ENCODE measurements at regions not wholly inside any gene's neighbourhood (a gene's known extent, or its start where the extent isn't known, plus 50 kb on each side); places are given as distances from the start of the nearest gene placed in this dataset.
"Not testable (repeated sequence)": the region's sequence is repeated elsewhere in the genome, so short reads cannot be mapped to it uniquely, and the experiment has no call there.

GRCh38 chr12:125540580-125541204 is 475.5 kb downstream of the AACS start:
- DNase-seq (ENCODE audit: extremely low read depth, low read depth, low spot score), result no peak

GRCh38 chr12:125544960-125545359 is 479.7 kb downstream of the AACS start:
- no peak for DNase-seq (ENCODE audit: extremely low read depth, low read depth, low spot score)

GRCh38 chr12:125549171-125549570 is 483.9 kb downstream of the AACS start:
- no peak for DNase-seq (ENCODE audit: extremely low read depth, low read depth, low spot score)

- no peak for DNase-seq (ENCODE audit: extremely low read depth, low read depth, low spot score)
Measured at GRCh38 chr12:125549836-125550235, 484.6 kb downstream of the AACS start.

- no peak for DNase-seq (ENCODE audit: extremely low read depth, low read depth, low spot score)
Measured at GRCh38 chr12:125552295-125552694, 487.1 kb downstream of the AACS start.

- DNase-seq (ENCODE audit: extremely low read depth, low read depth, low spot score), result not testable (repeated sequence)
Measured at GRCh38 chr12:125561008-125561407, 495.8 kb downstream of the AACS start.

GRCh38 chr12:125564753-125565152 is 499.5 kb downstream of the AACS start:
- DNase-seq (ENCODE audit: extremely low read depth, low read depth, low spot score), result no peak

GRCh38 chr12:125567581-125567980 is 502.3 kb downstream of the AACS start:
- DNase-seq (ENCODE audit: extremely low read depth, low read depth, low spot score), result no peak

- DNase-seq (ENCODE audit: extremely low read depth, low read depth, low spot score), result no peak
Measured at GRCh38 chr12:125568306-125568705, 503.1 kb downstream of the AACS start.

GRCh38 chr12:125573271-125573670 is 508.0 kb downstream of the AACS start:
- DNase-seq (ENCODE audit: extremely low read depth, low read depth, low spot score), result no peak

GRCh38 chr12:125577334-125577733 is 512.1 kb downstream of the AACS start:
- DNase-seq (ENCODE audit: extremely low read depth, low read depth, low spot score), result no peak

- DNase-seq (ENCODE audit: extremely low read depth, low read depth, low spot score), result no peak
Measured at GRCh38 chr12:125579916-125580315, 514.7 kb downstream of the AACS start.

- DNase-seq (ENCODE audit: extremely low read depth, low read depth, low spot score), result no peak
Measured at GRCh38 chr12:125583071-125583470, 517.8 kb downstream of the AACS start.

GRCh38 chr12:125586441-125586840 is 521.2 kb downstream of the AACS start:
- no peak for DNase-seq (ENCODE audit: extremely low read depth, low read depth, low spot score)

GRCh38 chr12:125593269-125593668 is 528.0 kb downstream of the AACS start:
- DNase-seq (ENCODE audit: extremely low read depth, low read depth, low spot score), result no peak

GRCh38 chr12:125604976-125605375 is 539.7 kb downstream of the AACS start:
- DNase-seq (ENCODE audit: extremely low read depth, low read depth, low spot score), result no peak

GRCh38 chr12:125606312-125606711 is 541.1 kb downstream of the AACS start:
- DNase-seq (ENCODE audit: extremely low read depth, low read depth, low spot score), result no peak

- no peak for DNase-seq (ENCODE audit: extremely low read depth, low read depth, low spot score)
Measured at GRCh38 chr12:125610292-125610691, 545.1 kb downstream of the AACS start.

- no peak for DNase-seq (ENCODE audit: extremely low read depth, low read depth, low spot score)
Measured at GRCh38 chr12:125610971-125611370, 545.7 kb downstream of the AACS start.

- no peak for DNase-seq (ENCODE audit: extremely low read depth, low read depth, low spot score)
Measured at GRCh38 chr12:125614058-125614457, 548.8 kb downstream of the AACS start.

GRCh38 chr12:125619723-125620122 is 554.5 kb downstream of the AACS start:
- no peak for DNase-seq (ENCODE audit: extremely low read depth, low read depth, low spot score)

GRCh38 chr12:125633686-125634085 is 568.5 kb downstream of the AACS start:
- no peak for DNase-seq (ENCODE audit: extremely low read depth, low read depth, low spot score)

- DNase-seq (ENCODE audit: extremely low read depth, low read depth, low spot score), result no peak
Measured at GRCh38 chr12:125634813-125635212, 569.6 kb downstream of the AACS start.

All from glomerular endothelial cell (primary cell).